ENCODE measurements at regions not wholly inside any gene's neighbourhood (a gene's known extent, or its start where the extent isn't known, plus 50 kb on each side); places are given as distances from the start of the nearest gene placed in this dataset.

GRCh38 chr4:112752061-112752460 lies 115.1 kb downstream of the LARP7 start:
- no peak for FAIRE-seq
- Histone ChIP-seq H2AFZ (ENCODE audit: low read depth, low read length) (no peak overlapping the region), H3K9me3 (replicated peaks; ENCODE audit: control insufficient read depth, insufficient read depth, low read length) (no peaks in the 10 kb centered on the region), H3K27ac (ENCODE audit: insufficient read depth, low read depth, low read length) (no peak overlapping the region), H3K9me1 (replicated peaks; ENCODE audit: control insufficient read depth, extremely low read depth, insufficient read depth, low read length) (no peaks in the 10 kb centered on the region), H4K20me1 (replicated peaks; ENCODE audit: control insufficient read depth, extremely low read depth, insufficient read depth, low read length) (no peaks in the 10 kb centered on the region), H3K79me2 (ENCODE audit: control insufficient read depth, insufficient read depth, low read length) (no peaks in the 10 kb centered on the region), H3K4me2 (ENCODE audit: insufficient read depth, low read length) (no peak overlapping the region), H3K27me3 (ENCODE audit: control insufficient read depth in 2 of 2, insufficient read depth in 2 of 2, low read length in 2 of 2) (no peaks in the 10 kb centered on the region), H3K36me3 (ENCODE audit: control insufficient read depth in 2 of 2, extremely low read depth in 1 of 2, insufficient read depth in 2 of 2, low read length in 2 of 2) (no peaks in the 10 kb centered on the region), H3K9ac (replicated peaks; ENCODE audit: extremely low read depth, insufficient read depth, low read length) (no peak overlapping the region), H3K4me1 (ENCODE audit: control insufficient read depth, extremely low read depth, insufficient read depth, low read length) (no peaks in the 10 kb centered on the region), H3K4me3 (replicated peaks in 1 of 3; ENCODE audit: insufficient read depth in 1 of 3, low read depth in 1 of 3, low read length in 3 of 3) (no peak overlapping the region)
- ChIA-PET CTCF (interaction anchor here (3.7 kb wide), 1 partner anchor 11 kb away, joined by 22 read pairs; no protein-coding TSS in a partner anchor), POLR2A (no interaction called here)
- DNase-seq (ENCODE audit: low read depth, low spot score), result no peak
- no TSS peak for BruUV-seq (replicated peaks)
- dilution Hi-C loops (cut with MboI; ENCODE audit: extremely low pct_ligation_motif_present, low sequenced_read_pairs), result no loop called here
- intact Hi-C loops (cut with micrococcal nuclease), result no loop called here
- TF ChIP-seq CTCF (IDR thresholded peaks at IDR 0.05; ENCODE audit: extremely low read depth in 1 of 2, insufficient read depth in 1 of 2, low read depth in 1 of 2, low read length in 2 of 2), result no peak
- TF ChIP-seq FOS (IDR thresholded peaks at IDR 0.05; ENCODE audit: borderline replicate concordance, insufficient read depth, low read length), result no peak
- TF ChIP-seq GATA2 (IDR thresholded peaks at IDR 0.05; ENCODE audit: insufficient read depth, insufficient read length, low read depth, low read length), result no peak
- TF ChIP-seq EZH2 (IDR thresholded peaks at IDR 0.05; ENCODE audit: borderline replicate concordance, low read depth, low read length, severe bottlenecking), result no peak
- no peak for TF ChIP-seq POLR2AphosphoS5 (IDR thresholded peaks at IDR 0.05; ENCODE audit: insufficient read depth, low read depth, low read length)
- no peak for TF ChIP-seq POLR2A (IDR thresholded peaks at IDR 0.05; ENCODE audit: low read depth, low read length)
- TF ChIP-seq MYC (IDR thresholded peaks at IDR 0.05; ENCODE audit: low read depth, low read length), result no peak
- TF ChIP-seq MAX (IDR thresholded peaks at IDR 0.05; ENCODE audit: insufficient read depth, insufficient read length), result no peak
- no peak for TF ChIP-seq JUN (IDR thresholded peaks at IDR 0.05; ENCODE audit: borderline replicate concordance, insufficient read depth, insufficient read length, low read depth)
